HCT116 (cell line): ENCODE measurements at regions not wholly inside any gene's neighbourhood (a gene's known extent, or its start where the extent isn't known, plus 50 kb on each side); places are given as distances from the start of the nearest gene placed in this dataset.

ENCODE experiments used
- ATAC-seq: fragments of 200-7000 bp; cut with Tn5 transposase; 2 replicates; pipeline ENCODE4 v1.9.1; 2020; ENCODE audit warnings: mild to moderate bottlenecking, moderate library complexity
- BruUV-seq: library from RNA; stranded (reverse); fragments of 400-500 nt; replicated peaks from 2 replicates; lab custom pipeline; 2021; lab: Mats Ljungman, UMichigan
- CTCF ChIA-PET: fragments of 300-600 bp; sonication (Branson Sonifier 250); formaldehyde crosslinking; loops from one replicate; lab custom pipeline; 2021; ENCODE audit warnings: antibody characterized with exemption; lab: Charles Lee
- POLR2A ChIA-PET: fragments of 300-600, 350-600 bp; sonication (Branson Sonifier 250); formaldehyde crosslinking; loops from one replicate; lab custom pipeline; 2021; ENCODE audit warnings: antibody characterized with exemption; lab: Charles Lee
- RAD21 ChIA-PET, 2 experiments: fragments of 300-600 bp; sonication (Branson Sonifier 250); formaldehyde crosslinking; loops; one replicate each; lab custom pipeline; 2023; ENCODE audit warnings: low total read pairs in 2 of 2; ENCODE audit not compliant: uncharacterized antibody in 2 of 2, unreplicated experiment in 2 of 2, low non-redundant PET in 1 of 2; lab: Charles Lee
- DNase-seq: peaks from one replicate; pipeline ENCODE4 v3.0.0-alpha.2; 2010; ENCODE audit warnings: low read depth, low spot score
- H2AFZ ChIP-seq: fragments of 200-600 bp; shearing (Covaris generic), sonication (generic); 2 replicates; pipeline ENCODE4 v1.6.1; 2017; ENCODE audit warnings: low read depth, mixed run types, mixed read lengths, antibody characterized with exemption, low read length; ENCODE audit not compliant: poor library complexity, severe bottlenecking
- H3K27ac ChIP-seq: 2 replicates; pipeline ENCODE4 v1.5.1; 2012; ENCODE audit warnings: low read depth, low read length
- H3K27me3 ChIP-seq: fragments of 200-600 bp; sonication (generic); 2 replicates; pipeline ENCODE4 v1.6.1; 2016; ENCODE audit warnings: mixed run types, low read length, mixed read lengths; ENCODE audit not compliant: insufficient read depth
- H3K36me3 ChIP-seq, 2 experiments: fragments of 200-500 bp in 1 of 2; fragments of 200-600 bp in 1 of 2; sonication (Bioruptor generic) in 1 of 2; sonication (generic) in 1 of 2; 2 replicates each; pipeline versions ENCODE4 v1.5.1 to v1.6.1; 2014 to 2016; ENCODE audit warnings: low read length in 2 of 2, inconsistent platforms in 1 of 2, mixed read lengths in 1 of 2, mixed run types in 1 of 2; ENCODE audit not compliant: insufficient read depth in 2 of 2, control insufficient read depth in 1 of 2
- H3K4me1 ChIP-seq, 2 experiments: fragments of 200-600 bp in 1 of 2; sonication (generic) in 1 of 2; 2 replicates each; pipeline versions ENCODE4 v1.5.1 to v1.6.1; 2012 to 2017; ENCODE audit warnings: low read length in 2 of 2, inconsistent platforms in 1 of 2, mild to moderate bottlenecking in 1 of 2, mixed read lengths in 1 of 2, mixed run types in 1 of 2, moderate library complexity in 1 of 2; ENCODE audit not compliant: insufficient read depth in 2 of 2, control insufficient read depth in 1 of 2
- H3K4me2 ChIP-seq: fragments of 200-600 bp; sonication (generic); 2 replicates; pipeline ENCODE4 v1.6.1; 2017; ENCODE audit warnings: mixed run types, low read length, mixed read lengths
- H3K4me3 ChIP-seq, 2 experiments: fragments of 200-600 bp in 1 of 2; sonication (generic) in 1 of 2; replicated peaks in 1 of 2; 2 replicates each; pipeline ENCODE4 v1.5.1; 2011 to 2016; ENCODE audit warnings: low read length in 2 of 2, control low read depth in 1 of 2, low read depth in 1 of 2, mild to moderate bottlenecking in 1 of 2, mixed read lengths in 1 of 2, mixed run types in 1 of 2
- H3K79me2 ChIP-seq: fragments of 200-600 bp; sonication (generic); 2 replicates; pipeline ENCODE4 v1.6.1; 2017; ENCODE audit warnings: mild to moderate bottlenecking, mixed run types, low read length, moderate library complexity, mixed read lengths; ENCODE audit not compliant: insufficient read depth
- H3K9ac ChIP-seq: fragments of 200-600 bp; sonication (generic); 2 replicates; pipeline ENCODE4 v1.6.1; 2016; ENCODE audit warnings: low read length, mixed read lengths
- H3K9me2 ChIP-seq: fragments of 200-600 bp; sonication (generic), shearing (Covaris generic); 2 replicates; pipeline ENCODE4 v1.6.1; 2017; ENCODE audit warnings: mixed run types, mild to moderate bottlenecking, moderate library complexity; ENCODE audit not compliant: insufficient read depth
- H3K9me3 ChIP-seq, 2 experiments: fragments of 200-500 bp in 1 of 2; fragments of 200-600 bp in 1 of 2; sonication (Bioruptor generic) in 1 of 2; sonication (generic) in 1 of 2; 2 replicates each; pipeline ENCODE4 v1.6.1; 2014 to 2017; ENCODE audit warnings: low read length in 2 of 2, mixed read lengths in 2 of 2, inconsistent platforms in 1 of 2, low read depth in 1 of 2, mild to moderate bottlenecking in 1 of 2, mixed run types in 1 of 2, moderate library complexity in 1 of 2; ENCODE audit not compliant: control insufficient read depth in 1 of 2, insufficient read depth in 1 of 2
- H4K20me1 ChIP-seq: fragments of 200-600 bp; sonication (generic), shearing (Covaris generic); 2 replicates; pipeline ENCODE4 v1.6.1; 2017; ENCODE audit warnings: mixed run types, mild to moderate bottlenecking, moderate library complexity; ENCODE audit not compliant: insufficient read depth
- CBX3 ChIP-seq: IDR thresholded peaks from 2 replicates; pipeline ENCODE4 v1.6.1; 2012; ENCODE audit warnings: low read depth
- CEBPB ChIP-seq: IDR thresholded peaks from 2 replicates; pipeline ENCODE4 v1.6.1; 2012; ENCODE audit warnings: low read depth
- EGR1 ChIP-seq: IDR thresholded peaks from 2 replicates; pipeline ENCODE4 v1.6.1; 2012; ENCODE audit warnings: low read depth
- ELF1 ChIP-seq: IDR thresholded peaks from 2 replicates; pipeline ENCODE4 v1.6.1; 2012; ENCODE audit warnings: low read depth, borderline replicate concordance
- EZH2phosphoT487 ChIP-seq: fragments of 200-600 bp; IDR thresholded peaks from 2 replicates; pipeline ENCODE4 v1.6.1; 2018; ENCODE audit warnings: antibody characterized with exemption, borderline replicate concordance
- POLR2A ChIP-seq: IDR thresholded peaks from 2 replicates; pipeline ENCODE4 v1.7.0; 2011; ENCODE audit warnings: borderline replicate concordance; ENCODE audit not compliant: insufficient read depth, insufficient read length; ENCODE audit errors: extremely low read depth
- POLR2AphosphoS5 ChIP-seq: IDR thresholded peaks from 2 replicates; pipeline ENCODE4 v1.6.1; 2011; ENCODE audit warnings: mild to moderate bottlenecking, low read depth, low read length, moderate library complexity
- SP1 ChIP-seq: IDR thresholded peaks from 2 replicates; pipeline ENCODE4 v1.6.1; 2012; ENCODE audit warnings: low read depth
- SRF ChIP-seq: IDR thresholded peaks from 2 replicates; pipeline ENCODE4 v1.6.1; 2012; ENCODE audit warnings: low read depth
- TCF7L2 ChIP-seq: IDR thresholded peaks from 2 replicates; pipeline ENCODE4 v1.7.0; 2011; ENCODE audit warnings: borderline replicate concordance, inconsistent platforms; ENCODE audit not compliant: insufficient read depth, insufficient read length; ENCODE audit errors: extremely low read depth
- YY1 ChIP-seq: IDR thresholded peaks from 2 replicates; pipeline ENCODE4 v1.6.1; 2011; ENCODE audit warnings: low read length, low read depth, moderate library complexity, mild to moderate bottlenecking; ENCODE audit not compliant: insufficient replicate concordance; ENCODE audit errors: extremely low read depth
- ZBTB33 ChIP-seq: IDR thresholded peaks from 2 replicates; pipeline ENCODE4 v1.6.1; 2011; ENCODE audit warnings: mild to moderate bottlenecking, low read length, moderate library complexity; ENCODE audit not compliant: insufficient replicate concordance; ENCODE audit errors: extremely low read depth
- ZFX ChIP-seq: fragments of 450-650 bp; IDR thresholded peaks from 2 replicates; pipeline ENCODE4 v1.6.1; 2017
- ZNF274 ChIP-seq: fragments of 200-500 bp; sonication (Bioruptor generic); IDR thresholded peaks from 2 replicates; pipeline ENCODE4 v1.6.1; 2014; ENCODE audit warnings: mild to moderate bottlenecking, low read depth, low read length, inconsistent platforms
- intact Hi-C: fragments of 100-400 bp; cut with micrococcal nuclease; formaldehyde crosslinking; loops from 2 replicates; pipeline ENCODE4 v1.10.0; 2022

DNA sequence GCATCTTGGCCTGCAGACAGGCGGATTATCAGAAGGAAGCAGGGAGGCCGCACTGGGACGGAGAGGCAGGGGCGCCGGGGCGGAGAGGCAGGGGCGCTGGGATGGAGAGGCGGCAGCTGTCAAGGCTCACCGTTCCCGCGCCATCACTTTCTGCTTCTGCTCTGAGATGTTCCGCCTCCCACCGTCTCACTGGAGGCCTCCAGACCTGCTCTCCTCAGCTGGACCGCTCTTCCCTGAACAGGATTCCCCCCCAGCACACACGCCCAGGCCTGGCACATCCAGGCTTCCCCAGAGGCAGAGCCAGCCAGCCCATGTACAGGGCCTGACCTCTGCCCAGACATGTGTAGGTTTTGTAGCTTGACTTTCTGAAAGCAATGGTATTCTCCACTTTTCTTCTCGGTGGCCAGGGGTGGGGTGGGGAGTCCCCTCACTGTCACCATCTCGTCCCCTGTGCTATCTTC is 84.1 kb downstream of the RIPK4 start:
- ChIA-PET POLR2A (no interaction called here), RAD21 (no interaction called here), CTCF (no interaction called here)
- Histone ChIP-seq H4K20me1 (no peaks in the 10 kb centered on the region), H2AFZ (no peak overlapping the region), H3K4me3 (no peak overlapping the region), H3K9me2 (no peaks in the 10 kb centered on the region), H3K79me2 (no peaks in the 10 kb centered on the region), H3K4me2 (no peak overlapping the region), H3K36me3 (no peaks in the 10 kb centered on the region), H3K27ac (no peak overlapping the region), H3K27me3 (no peaks in the 10 kb centered on the region), H3K9ac (no peak overlapping the region), H3K4me1 (peaks cover 34 to 48% of the 10 kb centered on the region in 2 experiments), H3K9me3 (no peaks in the 10 kb centered on the region)
- intact Hi-C loops: no loop called here
- DNase-seq (no peak), ATAC-seq (no peak)
- no peak for TF ChIP-seq ELF1
- no peak for TF ChIP-seq YY1
- no peak for TF ChIP-seq ZNF274
- TF ChIP-seq CBX3: no peak
- no peak for TF ChIP-seq ZFX
- TF ChIP-seq POLR2AphosphoS5: no peak
- TF ChIP-seq EGR1: no peak
- TF ChIP-seq POLR2A: no peak
- no peak for TF ChIP-seq TCF7L2
- no peak for TF ChIP-seq ZBTB33
- TF ChIP-seq SRF: no peak
- no peak for TF ChIP-seq EZH2phosphoT487
- no peak for TF ChIP-seq CEBPB
- no peak for TF ChIP-seq SP1
- BruUV-seq: no TSS peak
